NCI-H2171 treated with DMSO at 0.1 percent for 48 hours (cell line): ENCODE measurements at regions not wholly inside any gene's neighbourhood (a gene's known extent, or its start where the extent isn't known, plus 50 kb on each side); places are given as distances from the start of the nearest gene placed in this dataset.
"Not testable (repeated sequence)": the region's sequence is repeated elsewhere in the genome, so short reads cannot be mapped to it uniquely, and the experiment has no call there.

Experiments used
- DNase-seq: peaks from one replicate; lab custom pipeline; 2025; lab: John Stamatoyannopoulos, UW

- not testable (repeated sequence) for DNase-seq
Observed at GRCh38 chr9:109665736-109666135, 114.3 kb upstream of the PALM2AKAP2 start.

GRCh38 chr9:109681301-109681700, 98.7 kb upstream of the PALM2AKAP2 start:
- no peak for DNase-seq

GRCh38 chr9:109682227-109682626, 97.8 kb upstream of the PALM2AKAP2 start:
- no peak for DNase-seq

- DNase-seq: no peak
Observed at GRCh38 chr9:109683521-109683920, 96.5 kb upstream of the PALM2AKAP2 start.

- no peak for DNase-seq
Observed at GRCh38 chr9:109689701-109690100, 90.3 kb upstream of the PALM2AKAP2 start.

GRCh38 chr9:109699019-109699418, 81.0 kb upstream of the PALM2AKAP2 start:
- DNase-seq: no peak

GRCh38 chr9:109704546-109704945, 75.5 kb upstream of the PALM2AKAP2 start:
- DNase-seq: no peak

- no peak for DNase-seq
Observed at GRCh38 chr9:109705515-109705914, 74.5 kb upstream of the PALM2AKAP2 start.

GRCh38 chr9:109707355-109707754, 72.6 kb upstream of the PALM2AKAP2 start:
- no peak for DNase-seq

- no peak for DNase-seq
Observed at GRCh38 chr9:109708451-109708945, 71.5 kb upstream of the PALM2AKAP2 start.

- DNase-seq: no peak
Observed at GRCh38 chr9:109709866-109710265, 70.1 kb upstream of the PALM2AKAP2 start.

- no peak for DNase-seq
Observed at GRCh38 chr9:109710830-109711229, 69.2 kb upstream of the PALM2AKAP2 start.

- DNase-seq: no peak
Observed at GRCh38 chr9:109715344-109715743, 64.7 kb upstream of the PALM2AKAP2 start.

- no peak for DNase-seq
Observed at GRCh38 chr9:109716631-109717030, 63.4 kb upstream of the PALM2AKAP2 start.

- DNase-seq: no peak
Observed at GRCh38 chr9:109717342-109717741, 62.7 kb upstream of the PALM2AKAP2 start.

GRCh38 chr9:109718861-109719260, 61.1 kb upstream of the PALM2AKAP2 start:
- no peak for DNase-seq

GRCh38 chr9:109721001-109721400, 59.0 kb upstream of the PALM2AKAP2 start:
- no peak for DNase-seq

- DNase-seq: no peak
Observed at GRCh38 chr9:109722007-109722406, 58.0 kb upstream of the PALM2AKAP2 start.

GRCh38 chr9:109723781-109724180, 56.2 kb upstream of the PALM2AKAP2 start:
- DNase-seq: no peak

- no peak for DNase-seq
Observed at GRCh38 chr9:109725460-109725859, 54.5 kb upstream of the PALM2AKAP2 start.

GRCh38 chr9:109726119-109726518, 53.9 kb upstream of the PALM2AKAP2 start:
- no peak for DNase-seq

GRCh38 chr9:109728686-109729300, 51.2 kb upstream of the PALM2AKAP2 start:
- no peak for DNase-seq

- no peak for DNase-seq
Observed at GRCh38 chr9:109729513-109729912, 50.5 kb upstream of the PALM2AKAP2 start.
